ENCODE measurements at regions not wholly inside any gene's neighbourhood (a gene's known extent, or its start where the extent isn't known, plus 50 kb on each side); places are given as distances from the start of the nearest gene placed in this dataset.

- TF ChIP-seq POLR2A (IDR thresholded peaks at IDR 0.05; ENCODE audit: low read length): no peak
- no peak for TF ChIP-seq GATA1 (IDR thresholded peaks at IDR 0.05; ENCODE audit: low read depth, low read length)
These were observed 554.1 kb upstream of the KLHL1 start for GRCh38 chr13:70662231-70662940.

All from erythroblast (primary cell).